Right lobe of liver (tissue), 6 donors: ENCODE measurements at regions not wholly inside any gene's neighbourhood (a gene's known extent, or its start where the extent isn't known, plus 50 kb on each side); places are given as distances from the start of the nearest gene placed in this dataset.

Experiments
- ATAC-seq, 4 donors: fragments of 200-7000 bp; cut with Tn5 transposase; one replicate each; pipeline ENCODE4 v1.9.1; 2020; ENCODE audit warnings: mild to moderate bottlenecking in 4 of 4, moderate library complexity in 4 of 4
- DNase-seq, 3 donors: peaks; one replicate each; pipeline ENCODE4 v3.0.0-alpha.2; 2020
- H3K27ac ChIP-seq, 3 donors: fragments of 200-600 bp; one replicate each; pipeline ENCODE4 v1.8.0; 2022
- H3K27me3 ChIP-seq, 2 donors: fragments of 200-600 bp; one replicate each; pipeline ENCODE4 v1.8.0; 2022
- H3K36me3 ChIP-seq, 4 donors: fragments of 200-600 bp; sonication (generic) in 1 of 4; one replicate each; pipeline versions ENCODE4 v1.5.1 to v1.8.0; 2017 to 2022; ENCODE audit warnings: control low read depth in 1 of 4
- H3K4me1 ChIP-seq, 4 donors: fragments of 200-600 bp; sonication (generic) in 1 of 4; one replicate each; pipeline versions ENCODE4 v1.5.1 to v1.8.0; 2017 to 2022; ENCODE audit warnings: control low read depth in 1 of 4
- H3K4me3 ChIP-seq, 3 donors: fragments of 200-600 bp; one replicate each; pipeline ENCODE4 v1.8.0; 2022
- H3K9me3 ChIP-seq, 4 donors: fragments of 200-600 bp; sonication (generic) in 1 of 4; one replicate each; pipeline versions ENCODE4 v1.5.1 to v1.8.0; 2017 to 2022; ENCODE audit warnings: control low read depth in 1 of 4
- POLR2A ChIP-seq: fragments of 450-650 bp; IDR thresholded peaks from one replicate; pipeline ENCODE4 v1.6.1; 2017; ENCODE audit warnings: antibody characterized with exemption, mild to moderate bottlenecking
- WGBS: methylation state at CpG from one replicate; pipeline ENCODE4 v1.1.6; 2018; ENCODE audit warnings: low coverage, low lambda C conversion rate; ENCODE audit not compliant: insufficient coverage; ENCODE audit errors: missing lambda C conversion rate; 5-methylcytosine and 5-hydroxymethylcytosine counted together
- intact Hi-C, 2 donors: fragments of 100-400 bp; cut with DNase I; formaldehyde crosslinking; loops; one replicate each; pipeline versions ENCODE4 v1.11.2 to v1.14.1; 2022
- TF ChIP-seq, protein P1 (sequence below), 4 donors: fragments of 200-600 bp in 3 of 4; fragments of 450-650 bp in 1 of 4; IDR thresholded peaks; one replicate each; pipeline versions ENCODE4 v1.5.1 to v1.8.0; 2016 to 2022; ENCODE audit warnings: antibody characterized with exemption in 4 of 4, mild to moderate bottlenecking in 2 of 4
- donor health status: DM: no; HTN: yes; CAD: no.
- donor health status: DM: no; HTN: no; CAD: no.
- donor health status: DM: no; HTN: no; CAD: no.
- donor health status: DM: no; HTN: yes; CAD: no.
- donor health status: DM: no; HTN: yes; CAD: no.

DNA sequence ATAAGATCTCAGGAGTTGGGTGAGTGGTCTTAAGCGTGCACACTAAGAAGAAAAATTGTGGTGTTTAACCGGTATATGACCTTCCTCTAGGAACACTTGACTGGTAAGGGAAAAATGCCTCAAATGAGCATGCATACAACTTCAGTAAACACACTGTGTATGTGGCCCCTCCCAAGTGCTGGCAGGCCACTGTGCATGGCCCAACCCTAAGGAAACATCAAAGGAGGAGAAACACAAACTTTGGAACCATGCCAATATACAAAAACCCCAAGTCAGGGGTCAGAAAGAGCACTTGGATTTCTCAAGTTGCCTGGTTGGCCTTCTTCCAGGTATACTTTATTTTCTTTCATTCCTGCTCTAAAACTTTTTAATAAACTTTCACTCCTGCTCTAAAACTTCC, 308.9 kb upstream of the LRRTM4 start:
- ATAC-seq (no peak), DNase-seq (no peak)
- Histone ChIP-seq H3K4me3 (no peak overlapping the region), H3K4me1 (no peaks in the 10 kb centered on the region), H3K9me3 (no peaks in the 10 kb centered on the region), H3K27ac (no peak overlapping the region), H3K27me3 (no peaks in the 10 kb centered on the region), H3K36me3 (no peaks in the 10 kb centered on the region)
- 75% methylated on average over 2 of the region's 2 CpGs for WGBS
- TF ChIP-seq, protein P1, sequence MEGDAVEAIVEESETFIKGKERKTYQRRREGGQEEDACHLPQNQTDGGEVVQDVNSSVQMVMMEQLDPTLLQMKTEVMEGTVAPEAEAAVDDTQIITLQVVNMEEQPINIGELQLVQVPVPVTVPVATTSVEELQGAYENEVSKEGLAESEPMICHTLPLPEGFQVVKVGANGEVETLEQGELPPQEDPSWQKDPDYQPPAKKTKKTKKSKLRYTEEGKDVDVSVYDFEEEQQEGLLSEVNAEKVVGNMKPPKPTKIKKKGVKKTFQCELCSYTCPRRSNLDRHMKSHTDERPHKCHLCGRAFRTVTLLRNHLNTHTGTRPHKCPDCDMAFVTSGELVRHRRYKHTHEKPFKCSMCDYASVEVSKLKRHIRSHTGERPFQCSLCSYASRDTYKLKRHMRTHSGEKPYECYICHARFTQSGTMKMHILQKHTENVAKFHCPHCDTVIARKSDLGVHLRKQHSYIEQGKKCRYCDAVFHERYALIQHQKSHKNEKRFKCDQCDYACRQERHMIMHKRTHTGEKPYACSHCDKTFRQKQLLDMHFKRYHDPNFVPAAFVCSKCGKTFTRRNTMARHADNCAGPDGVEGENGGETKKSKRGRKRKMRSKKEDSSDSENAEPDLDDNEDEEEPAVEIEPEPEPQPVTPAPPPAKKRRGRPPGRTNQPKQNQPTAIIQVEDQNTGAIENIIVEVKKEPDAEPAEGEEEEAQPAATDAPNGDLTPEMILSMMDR (IDR thresholded peaks at IDR 0.05) = no peak
- no peak for TF ChIP-seq POLR2A
- intact Hi-C loops = no loop called here

DNA sequence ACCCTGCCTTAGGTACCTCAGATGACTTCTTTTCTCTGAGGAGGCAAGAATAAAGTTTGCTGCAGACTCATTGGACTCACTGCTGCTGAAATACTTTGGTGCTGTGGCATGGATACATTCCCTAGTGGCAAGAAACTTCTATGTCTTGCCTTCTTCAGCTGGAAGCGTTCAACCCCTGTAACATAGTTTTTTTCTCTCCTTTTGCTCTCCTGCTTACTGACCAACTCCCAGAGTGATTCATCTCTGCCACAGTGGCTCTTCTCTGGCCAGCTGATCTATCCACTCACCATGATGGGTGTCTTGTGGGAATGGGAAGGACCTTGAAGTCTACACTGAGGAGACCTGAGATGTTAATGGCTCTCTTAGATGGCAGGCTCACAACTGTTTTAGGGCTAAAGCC, 309.3 kb upstream of the LRRTM4 start:
- no peak for TF ChIP-seq POLR2A
- TF ChIP-seq, protein P1 (IDR thresholded peaks at IDR 0.05) = no peak
- no peak for DNase-seq
- H3K27ac ChIP-seq = no peak overlapping the region
- intact Hi-C loops = no loop called here
- no peaks in the 10 kb centered on the region for H3K9me3 ChIP-seq
- no peaks in the 10 kb centered on the region for H3K27me3 ChIP-seq
- 50% methylated on average over 1 of the region's 1 CpG for WGBS
- H3K4me1 ChIP-seq = no peaks in the 10 kb centered on the region
- ATAC-seq = no peak
- no peak overlapping the region for H3K4me3 ChIP-seq
- H3K36me3 ChIP-seq = no peaks in the 10 kb centered on the region

DNA sequence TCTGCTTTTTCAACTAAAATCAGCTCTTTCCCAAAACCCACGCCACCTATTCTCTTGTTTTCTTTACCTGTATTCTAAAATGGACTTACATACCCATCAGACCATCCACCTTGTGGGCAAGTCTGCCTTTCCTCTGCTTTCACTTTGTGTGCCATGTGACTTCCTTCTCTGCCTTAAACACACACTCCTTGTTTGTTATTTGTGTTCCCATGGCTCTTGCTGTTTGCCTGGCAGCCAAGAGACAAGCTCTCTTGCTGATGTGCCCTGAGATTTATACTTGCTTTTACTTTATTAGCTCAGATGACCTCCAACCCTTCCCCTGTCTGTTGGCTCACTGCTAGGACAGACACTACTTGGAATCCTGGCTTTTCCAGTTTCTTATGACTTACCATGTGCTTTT, 309.7 kb upstream of the LRRTM4 start:
- WGBS = 0% methylated on average over 1 of the region's 1 CpG
- H3K27ac ChIP-seq = no peak overlapping the region
- ATAC-seq = no peak
- intact Hi-C loops = no loop called here
- H3K9me3 ChIP-seq = no peaks in the 10 kb centered on the region
- TF ChIP-seq, protein P1 (IDR thresholded peaks at IDR 0.05) = no peak
- no peak for TF ChIP-seq POLR2A
- no peak for DNase-seq
- H3K4me1 ChIP-seq = no peaks in the 10 kb centered on the region
- no peak overlapping the region for H3K4me3 ChIP-seq
- H3K27me3 ChIP-seq = no peaks in the 10 kb centered on the region
- no peaks in the 10 kb centered on the region for H3K36me3 ChIP-seq

DNA sequence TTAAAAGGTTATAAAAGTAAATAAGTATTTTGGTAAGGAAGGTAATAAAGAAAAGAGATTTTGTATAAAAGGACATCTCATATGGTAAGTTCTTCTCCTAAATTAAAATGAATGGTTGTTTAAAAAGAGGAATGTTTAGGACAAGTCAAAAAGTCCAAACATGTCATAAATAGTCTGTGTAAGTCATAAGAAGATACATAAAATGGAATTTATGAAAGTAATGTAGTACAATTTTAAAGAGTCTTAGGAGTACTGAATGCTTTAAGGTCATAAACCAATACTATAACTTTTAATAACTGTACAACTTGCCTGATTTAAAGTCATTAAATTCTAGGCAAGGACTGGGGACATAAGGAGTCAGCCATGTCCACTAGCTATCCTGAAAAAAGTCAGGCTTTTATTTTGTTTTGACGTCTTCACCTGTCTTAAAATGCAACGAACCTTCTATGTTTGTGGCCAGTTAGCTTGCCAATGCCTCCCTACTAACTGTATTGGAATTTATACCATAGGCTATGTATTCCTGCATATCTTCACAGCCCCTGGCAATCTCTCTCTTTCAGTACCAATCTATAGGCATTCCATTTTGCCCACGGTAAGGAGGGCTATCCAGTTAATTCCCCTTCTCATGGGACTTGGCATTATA, 312.3 kb upstream of the LRRTM4 start:
- intact Hi-C loops = no loop called here
- WGBS = 48% methylated on average over 2 of the region's 3 CpGs

More for the DNA sequence above, 312.3 kb upstream of the LRRTM4 start:
- H3K27ac ChIP-seq = no peak overlapping the region
- ATAC-seq (no peak), DNase-seq (no peak)
- no peaks in the 10 kb centered on the region for H3K4me1 ChIP-seq
- no peak overlapping the region for H3K4me3 ChIP-seq
- TF ChIP-seq, protein P1 (IDR thresholded peaks at IDR 0.05) = no peak
- no peak for TF ChIP-seq POLR2A
- no peaks in the 10 kb centered on the region for H3K27me3 ChIP-seq
- no peaks in the 10 kb centered on the region for H3K36me3 ChIP-seq
- no peaks in the 10 kb centered on the region for H3K9me3 ChIP-seq
